ENCODE measurements at regions not wholly inside any gene's neighbourhood (a gene's known extent, or its start where the extent isn't known, plus 50 kb on each side); places are given as distances from the start of the nearest gene placed in this dataset.
"Not testable (repeated sequence)": the region's sequence is repeated elsewhere in the genome, so short reads cannot be mapped to it uniquely, and the experiment has no call there.

DNA sequence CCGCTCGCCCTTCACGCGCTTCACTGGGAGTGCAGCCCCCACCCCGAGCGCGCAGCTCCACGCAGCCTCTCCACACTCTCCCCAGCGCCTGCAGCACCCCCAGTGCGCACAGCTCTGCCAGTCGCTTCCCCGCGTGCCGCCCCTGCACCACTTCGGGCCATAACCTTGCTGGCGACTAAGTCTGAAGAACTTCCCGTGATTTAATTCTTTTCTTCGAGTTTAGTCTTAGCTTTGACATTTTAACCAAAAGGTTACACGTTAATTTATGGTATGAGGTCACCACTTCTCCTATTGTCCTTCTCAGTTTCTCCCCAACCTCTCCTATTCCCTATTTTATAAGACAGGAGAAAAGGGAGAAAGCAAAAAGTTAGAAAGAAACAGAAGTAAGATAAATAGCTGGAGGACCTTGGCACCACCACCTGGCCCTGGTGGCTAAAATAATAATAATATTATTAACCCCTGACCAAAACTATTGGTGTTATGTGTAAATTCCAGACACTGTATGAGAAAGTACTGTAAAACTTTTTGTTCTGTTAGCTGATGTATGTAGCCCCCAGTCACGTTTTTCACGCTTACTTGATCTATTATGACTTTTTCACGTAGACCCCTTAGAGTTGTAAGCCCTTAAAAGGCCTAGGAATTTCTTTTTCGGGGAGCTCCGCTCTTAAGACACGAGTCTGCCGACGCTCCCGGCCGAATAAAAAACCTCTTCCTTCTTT, 129.2 kb downstream of the KBTBD2 start:
- not testable (repeated sequence) for DNase-seq

DNA sequence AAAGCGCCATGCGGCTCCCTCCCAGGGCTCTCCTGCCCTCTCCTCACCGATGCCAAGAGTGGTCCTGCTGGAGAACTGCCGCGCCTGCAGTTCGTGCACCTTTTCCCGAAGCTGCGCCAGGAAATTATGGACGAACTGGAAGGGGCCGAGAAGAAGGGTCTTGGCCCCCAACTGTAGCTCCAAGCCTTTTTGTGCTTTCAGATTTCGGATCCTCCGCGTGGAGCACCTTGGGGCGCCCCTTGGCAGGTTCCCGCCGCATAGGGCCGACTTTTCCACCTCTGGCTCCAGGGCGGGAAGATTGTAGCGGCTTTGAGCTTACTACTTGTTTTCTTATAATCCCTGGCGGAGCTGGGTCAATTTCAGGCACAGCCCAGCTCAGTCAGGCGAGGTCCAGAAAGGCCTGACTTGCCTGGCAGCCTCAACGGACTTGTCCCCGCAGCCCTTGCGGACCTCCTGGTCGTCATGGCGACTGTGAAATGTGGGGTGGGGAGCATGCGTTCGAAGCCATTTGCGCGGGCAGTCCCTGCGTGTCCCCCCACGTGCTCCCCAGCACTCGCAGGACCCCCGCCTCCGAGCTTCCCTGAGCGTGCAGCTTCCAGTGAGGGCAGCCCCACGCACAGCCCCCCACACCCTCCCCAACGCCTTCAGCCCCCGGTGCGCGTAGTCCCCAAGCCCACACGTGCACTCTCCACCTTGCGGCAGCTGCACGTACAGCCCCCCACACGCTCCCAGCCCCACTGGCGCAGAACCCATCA, 129.9 kb downstream of the KBTBD2 start:
- no peak for DNase-seq

DNA sequence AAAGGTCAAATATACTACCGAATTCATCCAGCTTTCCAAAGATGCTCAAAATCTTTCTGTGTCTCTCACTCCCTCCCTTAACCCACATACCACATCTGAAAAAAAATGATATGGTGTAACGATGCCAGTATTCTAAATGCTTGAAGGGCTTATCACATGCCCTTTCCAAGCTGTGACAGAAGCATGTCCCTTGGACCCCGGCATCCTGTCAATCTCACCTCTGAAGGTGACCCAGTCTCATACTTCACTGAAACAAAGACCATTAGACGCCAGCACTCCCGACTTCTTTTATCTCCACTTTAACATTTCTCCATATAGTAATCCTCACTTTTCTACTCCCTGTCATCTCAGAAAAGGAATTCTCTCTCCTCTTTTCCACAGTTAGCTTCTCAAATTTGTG, 130.8 kb downstream of the KBTBD2 start:
- not testable (repeated sequence) for DNase-seq

DNA sequence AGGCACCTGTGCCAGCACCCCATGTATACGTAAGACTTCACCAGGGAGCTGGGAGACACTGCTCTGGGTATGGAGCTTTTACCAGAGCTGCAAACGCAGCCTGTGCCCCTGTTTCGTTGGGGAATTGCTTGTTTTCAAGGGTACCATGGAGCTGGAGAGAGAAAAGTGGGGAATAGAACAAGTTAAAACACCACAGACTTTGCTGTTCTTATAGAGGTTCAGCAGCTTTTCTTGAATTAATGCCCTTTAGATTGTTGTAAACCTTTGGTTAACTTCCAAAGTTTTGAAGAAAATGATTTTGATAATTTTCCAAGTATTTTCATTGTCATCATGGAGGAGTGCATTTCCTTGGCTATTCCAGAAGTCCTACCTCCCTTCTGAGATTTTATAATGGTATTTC, 131.7 kb downstream of the KBTBD2 start:
- DNase-seq, result not testable (repeated sequence)

DNA sequence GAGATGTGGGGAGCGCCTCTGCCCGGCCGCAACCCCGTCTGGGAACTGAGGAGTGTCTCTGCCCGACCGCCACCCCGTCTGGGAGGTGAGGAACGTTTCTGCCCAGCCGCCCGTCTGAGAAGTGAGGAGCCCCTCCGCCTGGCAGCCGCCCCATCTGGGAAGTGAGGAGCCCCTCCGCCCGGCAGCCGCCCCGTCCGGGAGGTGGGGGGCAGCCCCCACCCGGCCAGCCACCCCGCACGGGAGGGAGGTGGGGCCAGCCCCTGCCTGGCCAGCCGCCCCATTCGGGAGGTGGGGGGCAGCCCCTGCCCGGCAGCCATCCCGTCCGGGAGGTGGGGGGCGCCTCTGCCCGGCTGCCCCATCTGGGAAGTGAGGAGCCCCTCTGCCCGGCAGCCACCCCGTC, 137.7 kb downstream of the KBTBD2 start:
- DNase-seq, result not testable (repeated sequence)

DNA sequence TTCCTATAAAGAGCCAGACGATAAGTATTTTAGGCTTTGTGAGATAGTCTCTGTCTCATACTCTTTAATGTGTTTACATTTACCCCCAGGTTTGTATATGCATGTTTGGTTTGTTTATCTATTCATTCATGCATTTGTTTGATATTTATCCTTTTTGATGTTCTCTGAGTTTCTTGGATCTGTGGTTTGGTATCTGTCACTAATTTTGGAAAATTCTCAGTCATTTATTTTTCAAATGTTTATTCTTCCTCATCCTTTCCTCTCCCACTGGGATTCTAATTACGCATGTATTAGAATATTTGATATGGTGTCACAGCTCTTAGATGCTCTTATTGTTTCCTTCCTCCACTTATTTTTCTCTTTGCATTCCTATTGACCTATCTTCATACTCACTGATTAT, 143.2 kb downstream of the KBTBD2 start:
- not testable (repeated sequence) for DNase-seq

DNA sequence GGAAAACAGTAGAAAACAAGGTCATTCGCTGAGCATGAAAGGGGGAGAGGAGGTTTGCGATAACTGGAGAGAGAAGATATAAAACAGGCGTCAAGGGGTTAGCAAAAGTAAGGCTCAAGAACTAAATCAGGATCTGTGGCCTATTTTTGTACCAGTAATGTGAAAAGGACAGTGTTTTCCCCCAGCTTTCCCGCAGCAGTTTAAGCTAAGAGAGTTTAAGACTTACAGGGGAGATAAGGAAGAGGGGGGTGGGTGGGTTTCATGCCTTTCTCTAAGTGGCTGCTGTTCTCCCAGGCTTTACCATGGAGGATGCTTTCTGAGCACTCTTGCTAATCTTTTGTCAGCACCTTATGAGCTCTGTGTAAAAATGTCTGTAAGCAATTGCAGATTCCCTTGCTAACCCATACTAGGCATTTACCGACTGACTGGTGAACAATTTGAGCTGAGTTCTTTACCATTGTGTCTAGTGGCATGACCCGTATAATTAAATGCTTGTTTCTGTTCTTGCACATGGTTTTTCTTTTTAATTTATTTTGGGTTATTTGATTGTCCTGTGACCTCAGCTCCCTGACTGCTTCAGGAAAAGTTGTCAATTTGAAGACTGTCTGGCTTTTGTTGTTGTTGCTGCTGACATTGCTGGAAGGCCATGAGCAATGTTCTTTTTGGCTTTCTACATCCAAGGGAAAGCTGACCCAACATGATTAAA, 144.0 kb downstream of the KBTBD2 start:
- not testable (repeated sequence) for DNase-seq

DNA sequence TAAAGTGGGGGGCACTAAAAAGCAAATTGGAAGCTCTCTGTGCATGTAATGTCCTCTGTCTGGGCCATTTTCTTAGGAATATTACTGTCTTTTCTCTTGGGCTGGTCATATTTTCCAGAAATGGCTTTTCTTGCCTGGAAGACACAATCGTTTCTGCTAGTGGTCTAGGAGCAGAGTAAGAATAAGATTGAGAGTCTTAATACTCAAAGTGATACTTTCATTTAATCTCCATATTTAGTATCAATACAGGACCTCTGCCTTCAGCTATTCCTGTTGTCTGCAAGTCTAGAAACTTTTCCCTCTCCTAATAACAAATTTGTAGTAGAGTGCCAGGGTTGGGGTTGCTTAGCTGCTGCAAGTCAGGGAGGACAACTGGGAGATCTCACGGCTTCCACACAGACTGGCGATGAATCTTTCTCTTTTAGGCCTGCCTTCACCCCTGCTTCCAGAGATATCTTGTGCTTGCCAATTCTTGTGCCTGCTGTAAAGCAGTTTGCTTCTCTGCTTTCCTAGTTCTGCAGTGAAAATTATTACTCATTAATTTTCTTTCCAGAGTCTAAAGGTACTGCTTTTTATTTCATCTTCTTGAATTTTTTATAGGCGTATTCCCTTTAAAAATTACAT, 149.6 kb downstream of the KBTBD2 start:
- DNase-seq, result not testable (repeated sequence)

DNA sequence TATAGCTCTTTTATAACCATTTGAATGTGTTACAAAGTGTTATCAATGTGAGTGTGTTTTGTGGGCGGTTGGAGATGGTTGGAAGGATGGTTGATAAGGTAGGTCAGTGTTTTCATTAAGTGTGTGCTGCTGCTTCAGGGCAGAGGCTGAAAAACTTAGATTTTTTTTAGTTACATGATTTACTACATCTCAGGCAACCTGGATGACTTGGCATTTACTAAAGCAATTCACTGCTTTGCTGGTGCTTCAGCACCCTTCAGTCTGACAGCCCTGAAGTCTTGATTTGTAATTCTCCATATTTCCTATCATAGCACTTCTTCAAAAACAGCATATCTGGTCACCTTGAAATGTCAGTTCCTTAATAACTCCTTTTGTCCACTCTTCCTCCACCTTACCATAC, 151.8 kb downstream of the KBTBD2 start:
- DNase-seq, result not testable (repeated sequence)

DNA sequence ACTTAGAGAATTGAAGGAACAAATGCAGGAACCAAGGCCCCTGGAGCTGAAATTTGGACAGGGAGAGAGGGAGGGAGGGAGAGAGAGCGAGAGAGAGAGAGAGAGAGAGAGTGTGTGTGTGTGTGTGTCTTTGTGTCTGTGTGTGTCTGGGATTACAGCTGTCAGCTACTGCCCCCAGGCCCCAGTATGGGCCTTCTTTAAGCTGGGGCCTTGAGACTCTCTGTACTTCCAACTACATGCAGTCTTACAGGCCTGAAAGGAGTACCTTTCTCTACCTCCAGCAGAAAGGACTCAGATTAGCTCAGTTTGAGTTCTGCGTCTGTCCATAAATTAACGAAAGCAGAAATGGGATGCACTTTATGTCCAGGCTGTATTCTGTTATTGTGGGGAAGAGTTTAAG, 153.2 kb downstream of the KBTBD2 start:
- DNase-seq, result not testable (repeated sequence)

DNA sequence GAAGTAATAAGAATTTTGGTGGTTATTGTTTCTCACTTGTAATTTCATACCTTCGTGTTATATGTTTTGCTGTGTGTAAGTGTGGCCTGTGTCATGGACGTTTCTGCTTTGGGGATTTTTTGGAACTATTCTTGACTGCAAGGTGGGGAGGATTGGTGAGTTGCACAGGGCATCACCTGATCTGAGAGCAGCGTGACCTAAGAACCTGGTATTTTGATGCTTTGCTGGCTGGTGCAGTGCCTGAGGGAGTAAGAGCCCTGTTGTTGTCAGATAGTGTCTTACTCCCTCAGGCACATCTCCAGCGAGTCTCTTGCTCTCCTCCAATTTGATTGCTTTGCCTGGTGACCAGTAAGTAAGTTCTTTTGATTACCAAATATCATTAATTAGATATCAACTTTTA, 158.8 kb downstream of the KBTBD2 start:
- DNase-seq, result not testable (repeated sequence)

DNA sequence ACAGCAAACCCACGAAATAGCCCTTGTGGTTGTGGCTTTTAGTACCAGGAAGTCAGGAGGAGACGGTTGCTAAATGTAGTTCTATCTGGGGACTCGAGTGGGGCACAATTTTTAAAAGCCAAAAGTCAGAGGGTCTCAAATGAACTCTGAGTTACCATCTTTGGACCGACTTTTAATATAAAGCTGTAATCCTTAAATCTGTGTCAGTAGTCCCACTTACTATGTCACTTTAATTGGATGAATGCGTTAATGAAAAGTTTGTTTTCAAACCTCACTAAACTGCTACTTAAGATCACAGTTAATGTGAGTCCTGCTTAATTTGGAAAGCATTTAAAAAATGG, 162.3 kb downstream of the KBTBD2 start:
- not testable (repeated sequence) for DNase-seq

DNA sequence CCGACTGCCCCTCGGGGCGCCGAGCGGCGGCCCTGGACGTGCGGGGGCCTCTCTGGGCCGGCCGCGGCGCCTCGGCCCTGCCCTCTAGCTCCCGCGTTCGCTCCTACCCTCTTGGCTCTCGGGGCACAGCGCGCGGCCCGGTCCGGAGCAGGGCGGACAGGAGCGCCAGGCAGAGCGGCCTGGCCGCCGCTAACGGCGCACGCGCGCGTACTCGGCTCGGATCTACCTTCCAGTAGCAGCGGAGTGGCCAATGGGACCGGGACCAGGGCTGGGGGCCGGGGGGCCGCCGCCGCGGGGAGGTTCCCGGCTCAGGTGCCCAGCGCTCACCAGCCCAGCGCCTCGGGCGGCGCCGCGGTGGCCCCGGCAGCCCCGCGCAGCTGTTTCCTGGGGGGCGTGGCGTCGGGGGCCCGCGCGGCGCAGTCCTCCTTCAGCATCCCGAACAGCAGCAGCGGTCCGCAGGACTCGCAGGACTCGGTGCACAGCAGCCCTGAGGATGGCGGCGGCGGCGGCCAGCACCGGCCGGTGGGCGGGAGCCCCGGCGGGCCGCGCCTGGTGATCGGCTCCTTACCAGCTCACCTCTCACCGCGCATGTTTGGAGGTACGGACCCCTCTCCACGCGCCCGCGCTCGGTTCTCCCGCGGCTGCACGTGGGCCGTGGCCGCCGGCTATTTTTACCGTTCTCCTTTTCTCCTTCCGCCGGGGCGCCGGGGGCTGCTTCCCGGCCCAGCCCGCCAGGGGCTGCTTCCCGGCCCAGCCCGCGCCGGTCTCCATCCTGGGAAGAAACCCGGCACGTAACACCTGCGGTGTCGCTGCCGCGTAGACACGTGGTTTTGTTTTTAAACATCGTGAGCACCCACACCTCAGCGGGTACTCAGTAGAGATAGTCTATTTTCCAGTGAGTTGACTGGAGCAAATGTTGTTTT, 162.9 kb downstream of the KBTBD2 start:
- DNase-seq, result peak; percentile 5

DNA sequence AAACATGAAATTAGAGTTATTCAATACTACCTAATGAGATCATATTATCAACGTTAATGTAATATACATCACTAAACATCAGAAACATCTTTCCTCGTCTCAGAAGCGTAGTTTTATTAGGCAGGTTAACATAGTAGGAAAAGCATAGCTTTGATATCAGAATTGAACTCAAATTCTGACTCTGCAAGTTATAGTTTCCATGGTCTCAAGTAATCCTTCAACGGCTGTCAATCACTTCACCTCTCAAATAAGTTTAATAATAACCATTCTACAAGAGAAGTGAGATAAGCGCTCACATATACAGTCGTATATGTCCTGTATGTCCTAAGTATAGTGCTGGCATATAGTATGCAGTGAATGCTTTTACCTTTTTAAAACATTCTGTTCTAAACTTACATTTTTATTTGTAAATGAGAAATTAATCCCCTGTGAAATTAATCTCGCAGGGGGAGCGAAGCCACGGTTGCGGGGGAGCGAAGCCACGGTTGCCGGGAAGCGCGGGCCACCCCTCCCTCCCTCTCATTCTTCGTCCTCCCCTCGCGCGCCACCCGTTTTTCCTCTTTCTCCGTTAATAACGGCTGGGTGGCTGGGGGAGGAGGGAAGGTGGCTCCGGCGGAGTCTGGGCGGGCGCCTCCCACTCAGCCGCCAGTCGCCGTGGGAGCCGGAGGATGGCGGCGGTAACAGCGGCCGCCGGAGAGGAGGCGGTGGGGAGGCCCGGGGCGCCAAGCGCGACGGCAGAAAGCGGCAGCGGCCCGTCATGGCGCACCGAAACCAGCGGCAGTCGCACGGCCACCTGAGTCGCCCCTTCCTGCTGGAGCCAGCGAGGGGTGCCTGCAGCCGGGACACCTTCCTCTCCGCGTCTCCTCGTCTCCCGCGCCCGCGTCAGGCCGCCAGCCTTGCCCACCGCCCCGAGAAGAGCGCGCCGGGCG, 163.8 kb downstream of the KBTBD2 start:
- DNase-seq, result not testable (repeated sequence)

DNA sequence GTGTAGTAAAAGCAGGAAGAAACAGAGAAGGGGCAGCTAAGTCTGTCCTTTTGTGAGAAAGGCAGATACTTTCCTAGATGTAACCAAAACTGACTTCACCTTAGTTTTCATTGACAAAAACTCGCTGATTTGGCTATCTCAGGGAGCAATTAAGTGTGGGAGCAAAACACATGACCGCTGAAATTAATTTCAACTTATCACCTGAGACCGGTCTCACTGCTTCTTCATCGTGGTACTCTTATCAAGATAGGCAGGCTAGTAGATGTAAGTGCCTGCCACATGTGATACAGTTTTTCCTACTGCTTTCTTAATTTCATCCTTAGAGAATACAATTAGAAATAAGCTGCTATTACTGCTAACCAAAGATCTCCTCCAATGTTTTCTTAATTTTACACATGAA, 168.7 kb downstream of the KBTBD2 start:
- DNase-seq, result not testable (repeated sequence)

DNA sequence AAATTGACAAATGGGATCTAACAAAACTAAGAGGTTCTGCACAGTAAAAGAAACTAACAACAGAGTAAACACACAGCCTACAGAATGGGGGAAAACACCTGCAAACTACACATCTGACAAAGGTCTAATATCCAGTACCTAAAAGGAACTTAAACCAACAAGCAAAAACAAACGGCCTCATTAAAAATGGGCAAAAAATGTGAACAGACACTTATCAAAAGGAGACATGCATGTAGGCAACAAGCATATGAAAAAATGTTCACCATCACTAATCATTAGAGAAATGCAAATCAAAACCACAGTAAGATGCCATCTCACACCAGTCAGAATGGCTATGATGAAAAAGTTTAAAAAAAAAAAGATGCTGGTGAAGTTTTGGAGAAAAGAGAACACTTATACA, 197.4 kb downstream of the KBTBD2 start:
- DNase-seq, result no peak

DNA sequence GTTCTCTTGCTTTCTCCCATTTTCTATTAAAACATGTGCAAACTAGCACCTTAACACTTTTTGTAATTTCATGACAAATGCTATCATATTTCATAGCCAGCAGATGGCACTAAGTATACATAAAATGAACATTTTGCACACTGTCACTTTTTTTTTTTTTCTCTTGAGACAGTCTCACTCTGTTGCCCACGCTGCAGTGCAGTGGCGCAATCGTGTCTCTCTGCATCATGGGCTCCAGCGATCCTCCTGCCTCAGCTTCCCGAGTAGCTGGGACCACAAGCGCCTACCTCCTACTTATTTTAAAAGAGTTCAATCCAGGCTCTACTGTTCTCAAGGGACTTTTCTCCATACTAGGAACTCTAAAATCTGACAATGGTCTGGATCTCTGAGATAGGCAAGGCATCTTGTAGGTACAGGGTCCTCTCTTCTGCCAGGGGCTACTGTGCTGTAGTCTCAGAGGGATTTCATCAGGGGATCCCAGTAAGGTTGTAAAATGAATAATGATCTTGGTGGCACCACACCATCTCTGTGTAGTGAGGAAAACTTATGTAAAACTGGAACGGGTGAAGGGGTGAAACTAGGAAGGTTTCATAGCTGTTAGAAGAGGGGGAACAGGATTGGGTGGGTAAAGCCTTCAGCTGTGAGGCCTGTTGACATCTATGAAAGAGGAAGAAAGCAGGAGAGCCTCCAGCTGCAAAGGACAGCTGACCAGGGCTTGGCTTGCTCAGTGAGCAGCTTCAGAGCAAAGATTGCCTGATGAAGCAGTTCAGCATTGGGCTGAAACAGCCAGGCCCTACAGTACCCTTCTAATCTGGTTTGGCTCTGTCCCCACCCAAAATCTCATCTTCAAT, 196.9 kb downstream of the AVL9 start:
- DNase-seq, result not testable (repeated sequence)

DNA sequence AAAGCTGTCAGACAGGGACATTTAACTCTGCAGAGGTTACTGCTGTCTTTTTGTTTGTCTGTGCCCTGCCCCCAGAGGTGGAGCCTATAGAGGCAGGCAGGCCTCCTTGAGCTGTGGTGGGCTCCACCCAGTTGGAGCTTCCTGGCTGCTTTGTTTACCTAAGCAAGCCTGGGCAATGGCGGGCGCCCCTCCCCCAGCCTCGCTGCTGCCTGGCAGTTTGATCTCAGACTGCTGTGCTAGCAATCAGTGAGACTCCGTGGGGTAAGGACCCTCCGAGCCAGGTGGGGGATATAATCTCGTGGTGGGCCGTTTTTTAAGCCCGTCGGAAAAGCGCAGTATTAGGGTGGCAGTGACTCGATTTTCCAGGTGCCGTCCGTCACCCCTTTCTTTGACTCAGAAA, 192.8 kb downstream of the AVL9 start:
- not testable (repeated sequence) for DNase-seq

DNA sequence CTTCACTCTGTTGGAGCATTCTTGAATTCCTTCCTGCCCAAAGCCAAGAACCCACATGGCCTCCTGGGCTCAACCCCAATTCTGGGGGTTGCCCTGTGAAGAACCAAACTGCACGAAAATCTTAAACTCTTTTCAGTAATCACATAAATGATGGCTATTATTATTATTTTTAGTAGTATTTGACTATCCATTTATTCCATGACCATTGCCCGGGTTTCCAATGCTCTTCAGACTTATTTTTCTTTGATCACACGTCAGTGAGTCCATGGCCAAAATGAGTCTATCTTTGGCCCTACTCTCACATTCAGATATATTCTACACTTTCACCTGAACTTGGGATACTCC, 185.9 kb downstream of the AVL9 start:
- no peak for DNase-seq

Measured in stimulated activated naive CD4-positive, alpha-beta T cell treated with Interleukin-2 at 50 U/mL for 16 hours (primary cell).